ENCODE measurements at regions not wholly inside any gene's neighbourhood (a gene's known extent, or its start where the extent isn't known, plus 50 kb on each side); places are given as distances from the start of the nearest gene placed in this dataset.
A peak's percentile ranks its signal among the peaks of the same experiment; 100 is the strongest.

- Mint-ChIP-seq H3K4me3 (ENCODE audit: unreplicated experiment) (no peak overlapping the region), H3K27me3 (ENCODE audit: unreplicated experiment) (no peaks in the 10 kb centered on the region), H3K27ac (ENCODE audit: unreplicated experiment) (no peak overlapping the region), H3K36me3 (ENCODE audit: unreplicated experiment) (no peaks in the 10 kb centered on the region), H3K9me3 (ENCODE audit: unreplicated experiment) (no peaks in the 10 kb centered on the region), H3K4me1 (ENCODE audit: low read depth, unreplicated experiment) (peaks cover 1% of the 10 kb centered on the region)
- no peak for DNase-seq
- no peak for TF ChIP-seq CTCF (IDR thresholded peaks at IDR 0.05; ENCODE audit: partially characterized antibody, unreplicated experiment)
These were observed 492.1 kb downstream of the NEBL start for GRCh38 chr10:20405050-20405449.

- H3K9me3 Mint-ChIP-seq (ENCODE audit: unreplicated experiment), result no peaks in the 10 kb centered on the region
- no peak for DNase-seq
- no peaks in the 10 kb centered on the region for H3K36me3 Mint-ChIP-seq (ENCODE audit: unreplicated experiment)
- no peak for TF ChIP-seq CTCF (IDR thresholded peaks at IDR 0.05; ENCODE audit: partially characterized antibody, unreplicated experiment)
- no peak overlapping the region for H3K4me3 Mint-ChIP-seq (ENCODE audit: unreplicated experiment)
- H3K27me3 Mint-ChIP-seq (ENCODE audit: unreplicated experiment), result no peaks in the 10 kb centered on the region
- peaks cover 9% of the 10 kb centered on the region for H3K4me1 Mint-ChIP-seq (ENCODE audit: low read depth, unreplicated experiment)
- H3K27ac Mint-ChIP-seq (ENCODE audit: unreplicated experiment), result peak overlapping the region; percentile 29
These were observed 497.3 kb downstream of the NEBL start for GRCh38 chr10:20399772-20400171.

- DNase-seq, result no peak
- H3K36me3 Mint-ChIP-seq (ENCODE audit: unreplicated experiment), result no peaks in the 10 kb centered on the region
- H3K27me3 Mint-ChIP-seq (ENCODE audit: unreplicated experiment), result no peaks in the 10 kb centered on the region
- TF ChIP-seq CTCF (IDR thresholded peaks at IDR 0.05; ENCODE audit: partially characterized antibody, unreplicated experiment), result no peak
- H3K4me3 Mint-ChIP-seq (ENCODE audit: unreplicated experiment), result no peak overlapping the region
- peaks cover 9% of the 10 kb centered on the region for H3K4me1 Mint-ChIP-seq (ENCODE audit: low read depth, unreplicated experiment)
- H3K27ac Mint-ChIP-seq (ENCODE audit: unreplicated experiment), result no peak overlapping the region
- no peaks in the 10 kb centered on the region for H3K9me3 Mint-ChIP-seq (ENCODE audit: unreplicated experiment)
These were observed 500.4 kb downstream of the NEBL start for GRCh38 chr10:20396701-20397100.

GRCh38 chr10:20396205-20396604 is 500.9 kb downstream of the NEBL start:
- H3K27ac Mint-ChIP-seq (ENCODE audit: unreplicated experiment), result no peak overlapping the region

GRCh38 chr10:20391629-20392028 is 505.5 kb downstream of the NEBL start:
- Mint-ChIP-seq H3K27me3 (ENCODE audit: unreplicated experiment) (no peaks in the 10 kb centered on the region), H3K9me3 (ENCODE audit: unreplicated experiment) (no peaks in the 10 kb centered on the region), H3K36me3 (ENCODE audit: unreplicated experiment) (no peaks in the 10 kb centered on the region), H3K27ac (ENCODE audit: unreplicated experiment) (no peak overlapping the region), H3K4me3 (ENCODE audit: unreplicated experiment) (no peak overlapping the region), H3K4me1 (ENCODE audit: low read depth, unreplicated experiment) (no peaks in the 10 kb centered on the region)
- DNase-seq, result no peak
- TF ChIP-seq CTCF (IDR thresholded peaks at IDR 0.05; ENCODE audit: partially characterized antibody, unreplicated experiment), result no peak

More at GRCh38 chr10:20396205-20396604, 500.9 kb downstream of the NEBL start:
- peaks cover 9% of the 10 kb centered on the region for H3K4me1 Mint-ChIP-seq (ENCODE audit: low read depth, unreplicated experiment)
- no peak for TF ChIP-seq CTCF (IDR thresholded peaks at IDR 0.05; ENCODE audit: partially characterized antibody, unreplicated experiment)
- no peaks in the 10 kb centered on the region for H3K9me3 Mint-ChIP-seq (ENCODE audit: unreplicated experiment)
- H3K4me3 Mint-ChIP-seq (ENCODE audit: unreplicated experiment), result no peak overlapping the region
- H3K27me3 Mint-ChIP-seq (ENCODE audit: unreplicated experiment), result no peaks in the 10 kb centered on the region
- no peak for DNase-seq
- no peaks in the 10 kb centered on the region for H3K36me3 Mint-ChIP-seq (ENCODE audit: unreplicated experiment)
